AG09309 (cell line): ENCODE measurements at regions not wholly inside any gene's neighbourhood (a gene's known extent, or its start where the extent isn't known, plus 50 kb on each side); places are given as distances from the start of the nearest gene placed in this dataset.

ENCODE experiments used
- DNase-seq: peaks from one replicate; pipeline ENCODE4 v3.0.0-alpha.2; 2010; ENCODE audit warnings: low read depth
- H3K4me3 ChIP-seq: 2 replicates; pipeline ENCODE4 v1.5.1; 2011; ENCODE audit warnings: mild to moderate bottlenecking, low read depth, low read length, moderate library complexity; ENCODE audit not compliant: control insufficient read depth
- CTCF ChIP-seq: IDR thresholded peaks from 2 replicates; pipeline ENCODE4 v1.5.1; 2011; ENCODE audit warnings: mild to moderate bottlenecking, low read depth, low read length, inconsistent platforms; ENCODE audit not compliant: insufficient read depth, control insufficient read depth; ENCODE audit errors: missing control alignments

DNA sequence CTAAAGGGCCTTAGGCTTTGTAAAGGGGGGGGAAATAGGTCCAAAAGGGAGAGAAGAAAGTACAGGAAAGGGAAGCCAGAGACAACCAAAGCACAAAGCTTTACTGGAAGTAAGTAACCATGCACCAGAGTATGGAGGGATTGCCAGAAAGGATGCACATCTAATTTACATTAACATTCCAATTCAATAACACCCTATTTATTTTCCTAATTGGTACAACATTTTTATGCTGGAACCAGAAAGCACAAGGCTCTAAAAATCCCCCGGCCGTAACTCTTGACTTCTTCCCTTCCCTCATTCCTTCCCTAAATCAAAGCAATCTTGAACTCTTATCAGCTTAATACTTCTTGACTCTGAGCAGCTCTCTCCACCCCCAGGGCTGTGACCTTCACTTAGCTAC lies 400.0 kb upstream of the CELF2 start:
- no peak overlapping the region for H3K4me3 ChIP-seq
- TF ChIP-seq CTCF: no peak
- DNase-seq: no peak

- no peak overlapping the region for H3K4me3 ChIP-seq
- no peak for DNase-seq
- no peak for TF ChIP-seq CTCF
Measured at GRCh38 chr10:10618139-10618538, 399.5 kb upstream of the CELF2 start.

DNA sequence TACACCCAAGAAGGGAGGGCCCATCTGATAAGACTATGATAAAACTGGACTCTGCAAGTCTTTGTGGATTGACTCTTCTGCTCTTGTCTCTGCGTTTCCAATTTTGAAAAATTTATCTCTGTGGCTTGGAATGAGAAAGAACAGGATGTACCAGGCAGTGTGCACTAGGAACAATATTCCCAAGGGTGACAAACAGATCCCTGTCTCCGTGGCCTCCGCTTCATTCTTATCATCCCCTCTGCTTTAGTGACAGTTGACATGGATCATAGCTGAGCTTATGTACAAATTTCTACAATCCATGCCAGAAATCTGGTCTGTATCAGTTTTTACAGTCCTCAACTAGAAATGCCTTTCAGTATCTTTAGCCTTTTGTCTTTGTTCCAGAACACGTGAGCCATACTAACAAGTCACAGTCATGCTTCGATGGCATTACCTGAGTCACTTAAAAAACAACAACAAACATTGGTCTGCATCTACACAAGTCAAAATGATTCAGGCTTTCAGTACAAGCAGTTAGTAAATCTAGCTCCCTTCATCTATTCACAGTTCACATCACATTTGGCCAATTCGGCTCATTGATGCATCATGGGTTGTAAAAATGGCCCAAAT lies 393.6 kb upstream of the CELF2 start:
- no peak for DNase-seq
- no peak overlapping the region for H3K4me3 ChIP-seq
- TF ChIP-seq CTCF: no peak

DNA sequence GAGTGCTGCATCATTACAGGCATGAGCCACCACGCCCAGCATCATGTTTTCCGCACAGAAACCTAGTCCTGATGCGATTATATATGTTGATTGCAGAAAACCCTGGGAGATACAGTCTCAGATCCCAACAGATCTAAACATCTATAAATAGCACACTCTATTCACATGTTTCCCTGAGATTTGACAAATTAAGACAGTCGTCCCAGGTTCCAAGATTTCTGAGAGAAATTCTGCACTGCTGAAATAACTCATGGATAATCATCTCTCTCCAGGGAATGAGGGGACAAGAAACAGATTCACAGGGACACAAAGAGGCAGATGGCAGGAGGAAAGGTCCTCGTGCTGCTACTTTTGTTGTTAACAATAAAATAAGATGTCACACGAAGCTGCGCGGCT lies 393.1 kb upstream of the CELF2 start:
- H3K4me3 ChIP-seq: no peak overlapping the region
- TF ChIP-seq CTCF: no peak
- DNase-seq: no peak

GRCh38 chr10:10625491-10625890 lies 392.2 kb upstream of the CELF2 start:
- no peak overlapping the region for H3K4me3 ChIP-seq
- DNase-seq: no peak
- no peak for TF ChIP-seq CTCF

- no peak for TF ChIP-seq CTCF
- no peak for DNase-seq
- no peak overlapping the region for H3K4me3 ChIP-seq
Measured at GRCh38 chr10:10626734-10627133, 390.9 kb upstream of the CELF2 start.

GRCh38 chr10:10627414-10627813 lies 390.3 kb upstream of the CELF2 start:
- DNase-seq: no peak
- TF ChIP-seq CTCF: no peak

More at GRCh38 chr10:10627414-10627813, 390.3 kb upstream of the CELF2 start:
- no peak overlapping the region for H3K4me3 ChIP-seq
